Liver (tissue), 8 donors: ENCODE measurements at regions not wholly inside any gene's neighbourhood (a gene's known extent, or its start where the extent isn't known, plus 50 kb on each side); places are given as distances from the start of the nearest gene placed in this dataset.

ENCODE experiments used
- DNase-seq: peaks from one replicate; pipeline ENCODE4 v3.0.0-alpha.2; 2017; ENCODE audit warnings: low spot score
- H3K27ac ChIP-seq, 2 donors: one replicate each; pipeline ENCODE4 v1.7.0; 2013; ENCODE audit warnings: inconsistent platforms in 2 of 2, low read length in 2 of 2, control low read depth in 1 of 2, low read depth in 1 of 2, mild to moderate bottlenecking in 1 of 2
- H3K27me3 ChIP-seq, 4 donors: one replicate each; pipeline versions ENCODE4 v1.6.1 to v1.7.0; 2013; ENCODE audit warnings: low read length in 3 of 4, inconsistent platforms in 1 of 4, mild to moderate bottlenecking in 1 of 4, moderate library complexity in 1 of 4; ENCODE audit not compliant: control insufficient read depth in 4 of 4, insufficient read depth in 4 of 4
- H3K36me3 ChIP-seq, 4 donors: one replicate each; pipeline versions ENCODE4 v1.6.1 to v1.7.0; 2013; ENCODE audit warnings: low read length in 3 of 4, mild to moderate bottlenecking in 3 of 4, low read depth in 1 of 4, moderate library complexity in 1 of 4; ENCODE audit not compliant: control insufficient read depth in 4 of 4, insufficient read depth in 3 of 4
- H3K4me1 ChIP-seq, 4 donors: one replicate each; pipeline versions ENCODE4 v1.6.1 to v1.7.0; 2013; ENCODE audit warnings: low read length in 3 of 4, mild to moderate bottlenecking in 3 of 4, moderate library complexity in 1 of 4; ENCODE audit not compliant: control insufficient read depth in 4 of 4, insufficient read depth in 4 of 4
- H3K4me3 ChIP-seq, 3 donors: one replicate each; pipeline versions ENCODE4 v1.6.1 to v1.7.0; 2013; ENCODE audit warnings: low read length in 3 of 3, control low read depth in 1 of 3, low read depth in 1 of 3, mild to moderate bottlenecking in 1 of 3
- H3K9ac ChIP-seq, 2 donors: one replicate each; pipeline ENCODE4 v1.7.0; 2013; ENCODE audit warnings: low read length in 2 of 2, mild to moderate bottlenecking in 2 of 2, moderate library complexity in 2 of 2, control low read depth in 1 of 2, low read depth in 1 of 2
- H3K9me3 ChIP-seq, 4 donors: one replicate each; pipeline versions ENCODE4 v1.6.1 to v1.7.0; 2013; ENCODE audit warnings: low read length in 3 of 4; ENCODE audit not compliant: control insufficient read depth in 4 of 4
- ATF3 ChIP-seq: IDR thresholded peaks from 2 replicates; pipeline ENCODE4 v1.6.1; 2016; ENCODE audit warnings: antibody characterized with exemption
- CTCF ChIP-seq: fragments of 150-350 bp; IDR thresholded peaks from 2 replicates; pipeline ENCODE4 v1.5.1; 2017; ENCODE audit warnings: improper control_type of control experiment, low read depth, low read length; ENCODE audit not compliant: missing input control
- EGR1 ChIP-seq, 2 donors: IDR thresholded peaks; 2 replicates each; pipeline ENCODE4 v1.6.1; 2016 to 2018; ENCODE audit warnings: antibody characterized with exemption in 2 of 2, low read depth in 2 of 2
- FOXA1 ChIP-seq: IDR thresholded peaks from 2 replicates; pipeline ENCODE4 v1.6.1; 2016; ENCODE audit warnings: antibody characterized with exemption
- FOXA2 ChIP-seq: IDR thresholded peaks from 2 replicates; pipeline ENCODE4 v1.6.1; 2016; ENCODE audit warnings: antibody characterized with exemption
- GABPA ChIP-seq, 2 donors: IDR thresholded peaks in 1 of 2; conservative IDR thresholded peaks in 1 of 2; 2 replicates each; pipeline ENCODE4 v1.6.1; 2016; ENCODE audit warnings: antibody characterized with exemption in 2 of 2, mild to moderate bottlenecking in 1 of 2, moderate library complexity in 1 of 2
- HNF4A ChIP-seq, 2 donors: conservative IDR thresholded peaks; 2 replicates each; pipeline ENCODE4 v1.6.1; 2016; ENCODE audit warnings: antibody characterized with exemption in 2 of 2, mild to moderate bottlenecking in 2 of 2
- HNF4G ChIP-seq: IDR thresholded peaks from 2 replicates; pipeline ENCODE4 v1.6.1; 2016; ENCODE audit warnings: antibody characterized with exemption
- JUND ChIP-seq, 2 donors: IDR thresholded peaks; 2 replicates each; pipeline ENCODE4 v1.6.1; 2016; ENCODE audit warnings: antibody characterized with exemption in 2 of 2
- MAX ChIP-seq: IDR thresholded peaks from 2 replicates; pipeline ENCODE4 v1.6.1; 2016; ENCODE audit warnings: antibody characterized with exemption
- NR2F2 ChIP-seq: IDR thresholded peaks from 2 replicates; pipeline ENCODE4 v1.6.1; 2016; ENCODE audit warnings: antibody characterized with exemption
- RAD21 ChIP-seq, 2 donors: IDR thresholded peaks; 2 replicates each; pipeline ENCODE4 v1.6.1; 2016; ENCODE audit warnings: antibody characterized with exemption in 2 of 2, mild to moderate bottlenecking in 2 of 2
- RXRA ChIP-seq, 2 donors: IDR thresholded peaks; 2 replicates each; pipeline ENCODE4 v1.6.1; 2017 to 2018; ENCODE audit warnings: antibody characterized with exemption in 2 of 2, mild to moderate bottlenecking in 1 of 2
- SP1 ChIP-seq: IDR thresholded peaks from 2 replicates; pipeline ENCODE4 v1.6.1; 2018; ENCODE audit warnings: antibody characterized with exemption, mild to moderate bottlenecking
- TAF1 ChIP-seq: conservative IDR thresholded peaks from 2 replicates; pipeline ENCODE4 v1.6.1; 2016; ENCODE audit warnings: antibody characterized with exemption, mild to moderate bottlenecking
- ZBTB33 ChIP-seq: IDR thresholded peaks from 2 replicates; pipeline ENCODE4 v1.6.1; 2016; ENCODE audit warnings: antibody characterized with exemption
- WGBS: extraction: QIAGEN DNeasy Blood & Tissue Kit; methylation state at CpG from one replicate; pipeline ENCODE4 v1.1.7; 2013; 5-methylcytosine and 5-hydroxymethylcytosine counted together
- donor health status: healthy.
- donor health status: healthy.
- donor health status: healthy.
- donor health status: healthy.
- donor health status: healthy.

GRCh38 chr5:20476016-20476415 is 488.0 kb upstream of the CDH18 start:
- DNase-seq = no peak
- 75% methylated on average over 1 of the region's 1 CpG for WGBS
- Histone ChIP-seq H3K9ac (no peak overlapping the region), H3K9me3 (no peaks in the 10 kb centered on the region), H3K36me3 (no peaks in the 10 kb centered on the region), H3K4me1 (no peaks in the 10 kb centered on the region), H3K27ac (no peak overlapping the region), H3K27me3 (no peaks in the 10 kb centered on the region), H3K4me3 (no peak overlapping the region)
- TF ChIP-seq HNF4A (conservative IDR thresholded peaks at IDR 0.05) (no peak), CTCF (no peak), RXRA (IDR thresholded peaks at IDR 0.05) (no peak), SP1 (no peak), GABPA (IDR thresholded peaks at IDR 0.05 in 1 of 2, conservative IDR thresholded peaks at IDR 0.05 in 1 of 2) (no peak), FOXA2 (no peak), MAX (no peak), NR2F2 (no peak), EGR1 (IDR thresholded peaks at IDR 0.05; ENCODE audit: low read depth in 2 of 2) (no peak), FOXA1 (no peak), TAF1 (no peak), HNF4G (no peak), RAD21 (IDR thresholded peaks at IDR 0.05) (no peak), ATF3 (no peak)

GRCh38 chr5:20470997-20471396 is 483.0 kb upstream of the CDH18 start:
- no peaks in the 10 kb centered on the region for H3K9me3 ChIP-seq
- no peaks in the 10 kb centered on the region for H3K4me1 ChIP-seq
- H3K27me3 ChIP-seq = no peaks in the 10 kb centered on the region
- no peak overlapping the region for H3K9ac ChIP-seq
- 77% methylated on average over 1 of the region's 1 CpG for WGBS
- H3K36me3 ChIP-seq = no peaks in the 10 kb centered on the region
- H3K4me3 ChIP-seq = no peak overlapping the region
- DNase-seq = no peak
- TF ChIP-seq JUND (IDR thresholded peaks at IDR 0.05) (no peak), EGR1 (IDR thresholded peaks at IDR 0.05; ENCODE audit: low read depth in 2 of 2) (no peak), FOXA2 (no peak), NR2F2 (no peak), HNF4A (conservative IDR thresholded peaks at IDR 0.05) (no peak), HNF4G (no peak), ZBTB33 (no peak), CTCF (no peak)
- no peak overlapping the region for H3K27ac ChIP-seq
